22Rv1 (cell line): ENCODE measurements at regions not wholly inside any gene's neighbourhood (a gene's known extent, or its start where the extent isn't known, plus 50 kb on each side); places are given as distances from the start of the nearest gene placed in this dataset.

Experiments used
- CTCF ChIP-seq: fragments of 450-650 bp; IDR thresholded peaks from 2 replicates; pipeline ENCODE4 v1.5.1; 2017; ENCODE audit warnings: mild to moderate bottlenecking
- ZFX ChIP-seq: fragments of 450-650 bp; IDR thresholded peaks from 2 replicates; pipeline ENCODE4 v1.6.1; 2017; ENCODE audit warnings: antibody characterized with exemption, borderline replicate concordance

- TF ChIP-seq CTCF (no peak), ZFX (no peak)
Observed at GRCh38 chr6:14699803-14700601, 545.9 kb upstream of the JARID2 start.
